Epidermal melanocyte (primary cell): ENCODE measurements at regions not wholly inside any gene's neighbourhood (a gene's known extent, or its start where the extent isn't known, plus 50 kb on each side); places are given as distances from the start of the nearest gene placed in this dataset.
A peak's percentile ranks its signal among the peaks of the same experiment; 100 is the strongest.

ENCODE experiments used
- DNase-seq: peaks from one replicate; pipeline ENCODE4 v3.0.0; 2011; ENCODE audit warnings: low spot score; ENCODE audit not compliant: insufficient read length

GRCh38 chr2:2771721-2772411 lies 440.8 kb upstream of the MYT1L start:
- no peak for DNase-seq

GRCh38 chr2:2769481-2770431 lies 438.7 kb upstream of the MYT1L start:
- peak; percentile 49 for DNase-seq

GRCh38 chr2:2768476-2768875 lies 437.4 kb upstream of the MYT1L start:
- no peak for DNase-seq

GRCh38 chr2:2767837-2768236 lies 436.8 kb upstream of the MYT1L start:
- no peak for DNase-seq

GRCh38 chr2:2765839-2766495 lies 434.9 kb upstream of the MYT1L start:
- no peak for DNase-seq

- DNase-seq, result no peak
Observed at GRCh38 chr2:2765176-2765800, 434.2 kb upstream of the MYT1L start.

- DNase-seq, result no peak
Observed at GRCh38 chr2:2764739-2765138, 433.7 kb upstream of the MYT1L start.

- no peak for DNase-seq
Observed at GRCh38 chr2:2764001-2764355, 432.9 kb upstream of the MYT1L start.

- no peak for DNase-seq
Observed at GRCh38 chr2:2763351-2764000, 432.4 kb upstream of the MYT1L start.

GRCh38 chr2:2762913-2763312 lies 431.8 kb upstream of the MYT1L start:
- DNase-seq, result no peak

- no peak for DNase-seq
Observed at GRCh38 chr2:2762166-2762908, 431.3 kb upstream of the MYT1L start.

- DNase-seq, result no peak
Observed at GRCh38 chr2:2758793-2759367, 427.8 kb upstream of the MYT1L start.

- no peak for DNase-seq
Observed at GRCh38 chr2:2757764-2758163, 426.7 kb upstream of the MYT1L start.

GRCh38 chr2:2756886-2757285 lies 425.8 kb upstream of the MYT1L start:
- DNase-seq, result no peak

- no peak for DNase-seq
Observed at GRCh38 chr2:2755990-2756389, 424.9 kb upstream of the MYT1L start.

- no peak for DNase-seq
Observed at GRCh38 chr2:2754940-2755339, 423.9 kb upstream of the MYT1L start.

- no peak for DNase-seq
Observed at GRCh38 chr2:2751715-2752315, 420.7 kb upstream of the MYT1L start.

GRCh38 chr2:2750867-2751714 lies 420.0 kb upstream of the MYT1L start:
- DNase-seq, result no peak

- DNase-seq, result no peak
Observed at GRCh38 chr2:2749206-2749598, 418.1 kb upstream of the MYT1L start.
